ENCODE measurements at regions not wholly inside any gene's neighbourhood (a gene's known extent, or its start where the extent isn't known, plus 50 kb on each side); places are given as distances from the start of the nearest gene placed in this dataset.

- Histone ChIP-seq H3K27ac (replicated peaks) (no peak overlapping the region), H3K27me3 (ENCODE audit: insufficient read depth, poor library complexity, severe bottlenecking) (no peaks in the 10 kb centered on the region), H3K4me3 (replicated peaks; ENCODE audit: insufficient read depth, low read length) (no peak overlapping the region)
- TF ChIP-seq CTCF (IDR thresholded peaks at IDR 0.05; ENCODE audit: insufficient read depth, low read length) (no peak), REST (IDR thresholded peaks at IDR 0.05; ENCODE audit: insufficient replicate concordance, low read depth) (no peak)
- DNase-seq (ENCODE audit: low read depth in 1 of 2, low spot score in 1 of 2), result no peak
Observed at GRCh38 chr4:19915276-19915675, 336.4 kb upstream of the SLIT2 start.

- TF ChIP-seq GABPA (IDR thresholded peaks at IDR 0.05; ENCODE audit: low read depth), result no peak
- no peak for TF ChIP-seq CTCF (IDR thresholded peaks at IDR 0.05; ENCODE audit: insufficient read depth, low read length)
- no peak for TF ChIP-seq REST (IDR thresholded peaks at IDR 0.05; ENCODE audit: insufficient replicate concordance, low read depth)
- no peak for TF ChIP-seq POLR2AphosphoS5 (IDR thresholded peaks at IDR 0.05; ENCODE audit: low read depth)
- Histone ChIP-seq H3K4me3 (replicated peaks; ENCODE audit: insufficient read depth, low read length) (no peak overlapping the region), H3K27me3 (ENCODE audit: insufficient read depth, poor library complexity, severe bottlenecking) (no peaks in the 10 kb centered on the region), H3K27ac (replicated peaks) (no peak overlapping the region)
- no peak for DNase-seq (ENCODE audit: low read depth in 1 of 2, low spot score in 1 of 2)
Observed at GRCh38 chr4:19913650-19914049, 338.1 kb upstream of the SLIT2 start.

GRCh38 chr4:19910861-19911525 is 340.7 kb upstream of the SLIT2 start:
- no peak for DNase-seq (ENCODE audit: low read depth in 1 of 2, low spot score in 1 of 2)
- TF ChIP-seq REST (IDR thresholded peaks at IDR 0.05; ENCODE audit: insufficient replicate concordance, low read depth) (no peak), GABPA (IDR thresholded peaks at IDR 0.05; ENCODE audit: low read depth) (no peak)
- Histone ChIP-seq H3K27ac (replicated peaks) (no peak overlapping the region), H3K4me3 (replicated peaks; ENCODE audit: insufficient read depth, low read length) (no peak overlapping the region), H3K27me3 (ENCODE audit: insufficient read depth, poor library complexity, severe bottlenecking) (no peaks in the 10 kb centered on the region)

GRCh38 chr4:19905024-19905423 is 346.7 kb upstream of the SLIT2 start:
- Histone ChIP-seq H3K27ac (replicated peaks) (no peak overlapping the region), H3K27me3 (ENCODE audit: insufficient read depth, poor library complexity, severe bottlenecking) (no peaks in the 10 kb centered on the region), H3K4me3 (replicated peaks; ENCODE audit: insufficient read depth, low read length) (no peak overlapping the region)
- no peak for DNase-seq (ENCODE audit: low read depth in 1 of 2, low spot score in 1 of 2)
- TF ChIP-seq CTCF (IDR thresholded peaks at IDR 0.05; ENCODE audit: insufficient read depth, low read length) (no peak), SPI1 (IDR thresholded peaks at IDR 0.05; ENCODE audit: borderline replicate concordance, low read depth) (no peak), GABPA (IDR thresholded peaks at IDR 0.05; ENCODE audit: low read depth) (no peak), POLR2AphosphoS5 (IDR thresholded peaks at IDR 0.05; ENCODE audit: low read depth) (no peak), REST (IDR thresholded peaks at IDR 0.05; ENCODE audit: insufficient replicate concordance, low read depth) (no peak)

Measured in HL-60 (cell line).